Fibroblast of lung (primary cell): ENCODE measurements at regions not wholly inside any gene's neighbourhood (a gene's known extent, or its start where the extent isn't known, plus 50 kb on each side); places are given as distances from the start of the nearest gene placed in this dataset.

Experiments
- EZH2 ChIP-seq: IDR thresholded peaks from 2 replicates; pipeline ENCODE4 v1.5.1; 2012; ENCODE audit warnings: low read length, control low read depth, mild to moderate bottlenecking; ENCODE audit errors: missing control alignments
- TF ChIP-seq, protein P1 (sequence below), 2 donors: IDR thresholded peaks in 1 of 2; conservative IDR thresholded peaks in 1 of 2; 1 replicate in 1 of 2; 2 replicates in 1 of 2; pipeline ENCODE4 v1.5.1; 2011 to 2012; ENCODE audit warnings: low read length in 2 of 2, control low read depth in 1 of 2, inconsistent platforms in 1 of 2, low read depth in 1 of 2, mild to moderate bottlenecking in 1 of 2

DNA sequence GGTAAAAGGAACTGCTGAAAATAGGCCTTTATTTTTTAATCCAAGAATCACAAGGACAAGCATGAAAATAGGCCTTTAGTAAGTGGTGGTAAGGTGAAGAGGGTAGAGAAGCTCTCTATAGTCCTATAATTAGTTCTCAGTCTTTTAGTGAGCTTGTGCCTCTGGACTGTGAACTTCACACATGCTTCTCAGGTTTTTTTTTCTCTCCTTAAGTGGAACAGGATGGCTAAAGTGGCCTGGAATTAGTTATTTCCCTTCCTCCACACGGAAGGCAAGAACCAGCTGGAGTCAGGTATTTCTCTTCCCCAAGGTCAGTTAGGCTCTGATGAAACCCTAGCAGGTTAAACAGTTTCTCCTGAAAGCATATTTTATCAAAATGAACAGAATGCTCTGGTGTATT, 203.0 kb upstream of the MINDY3 start:
- TF ChIP-seq, protein P1, sequence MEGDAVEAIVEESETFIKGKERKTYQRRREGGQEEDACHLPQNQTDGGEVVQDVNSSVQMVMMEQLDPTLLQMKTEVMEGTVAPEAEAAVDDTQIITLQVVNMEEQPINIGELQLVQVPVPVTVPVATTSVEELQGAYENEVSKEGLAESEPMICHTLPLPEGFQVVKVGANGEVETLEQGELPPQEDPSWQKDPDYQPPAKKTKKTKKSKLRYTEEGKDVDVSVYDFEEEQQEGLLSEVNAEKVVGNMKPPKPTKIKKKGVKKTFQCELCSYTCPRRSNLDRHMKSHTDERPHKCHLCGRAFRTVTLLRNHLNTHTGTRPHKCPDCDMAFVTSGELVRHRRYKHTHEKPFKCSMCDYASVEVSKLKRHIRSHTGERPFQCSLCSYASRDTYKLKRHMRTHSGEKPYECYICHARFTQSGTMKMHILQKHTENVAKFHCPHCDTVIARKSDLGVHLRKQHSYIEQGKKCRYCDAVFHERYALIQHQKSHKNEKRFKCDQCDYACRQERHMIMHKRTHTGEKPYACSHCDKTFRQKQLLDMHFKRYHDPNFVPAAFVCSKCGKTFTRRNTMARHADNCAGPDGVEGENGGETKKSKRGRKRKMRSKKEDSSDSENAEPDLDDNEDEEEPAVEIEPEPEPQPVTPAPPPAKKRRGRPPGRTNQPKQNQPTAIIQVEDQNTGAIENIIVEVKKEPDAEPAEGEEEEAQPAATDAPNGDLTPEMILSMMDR (conservative IDR thresholded peaks at IDR 0.05 in 1 of 2, IDR thresholded peaks at IDR 0.05 in 1 of 2; ENCODE audit: low read depth in 1 of 2, low read length in 2 of 2), result no peak
- no peak for TF ChIP-seq EZH2
